ENCODE measurements at regions not wholly inside any gene's neighbourhood (a gene's known extent, or its start where the extent isn't known, plus 50 kb on each side); places are given as distances from the start of the nearest gene placed in this dataset.

DNA sequence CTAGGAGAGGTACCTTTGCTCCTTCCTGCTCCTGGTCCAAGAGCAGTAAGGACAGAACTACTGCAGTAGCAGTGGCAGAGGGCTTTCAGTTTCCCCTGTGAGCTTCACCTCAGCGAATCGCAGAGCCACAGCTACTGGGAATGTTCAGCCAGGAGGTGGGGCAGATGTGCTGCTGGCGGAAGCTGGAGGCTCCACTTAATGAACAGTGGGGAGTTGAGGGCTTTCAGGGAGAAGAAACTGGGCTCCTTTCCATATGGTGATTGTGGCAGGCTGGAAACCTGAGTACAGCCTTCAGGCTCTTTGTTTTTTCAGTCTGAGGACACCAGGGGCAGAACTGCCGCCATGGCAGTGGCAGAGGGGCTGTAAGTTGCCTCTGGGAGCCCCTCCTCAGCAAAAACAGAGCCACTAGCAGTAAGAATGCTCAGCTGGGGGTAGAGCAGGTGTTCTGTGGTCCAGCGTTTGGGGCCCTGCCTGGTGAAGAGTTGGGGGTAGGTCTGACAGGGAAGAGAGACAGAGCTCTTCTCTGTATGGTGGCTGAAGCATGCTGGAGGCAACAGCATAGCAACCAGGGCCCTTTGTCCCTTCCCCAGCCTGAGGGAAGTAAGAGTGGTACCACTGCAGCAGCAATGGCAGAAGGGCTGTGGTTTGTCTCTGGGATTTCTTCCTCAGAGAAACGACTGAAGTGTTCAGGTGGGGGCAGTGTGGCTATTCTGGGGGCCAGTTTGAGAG lies 106.0 kb upstream of the GRXCR1 start:
- TF ChIP-seq, protein P1, sequence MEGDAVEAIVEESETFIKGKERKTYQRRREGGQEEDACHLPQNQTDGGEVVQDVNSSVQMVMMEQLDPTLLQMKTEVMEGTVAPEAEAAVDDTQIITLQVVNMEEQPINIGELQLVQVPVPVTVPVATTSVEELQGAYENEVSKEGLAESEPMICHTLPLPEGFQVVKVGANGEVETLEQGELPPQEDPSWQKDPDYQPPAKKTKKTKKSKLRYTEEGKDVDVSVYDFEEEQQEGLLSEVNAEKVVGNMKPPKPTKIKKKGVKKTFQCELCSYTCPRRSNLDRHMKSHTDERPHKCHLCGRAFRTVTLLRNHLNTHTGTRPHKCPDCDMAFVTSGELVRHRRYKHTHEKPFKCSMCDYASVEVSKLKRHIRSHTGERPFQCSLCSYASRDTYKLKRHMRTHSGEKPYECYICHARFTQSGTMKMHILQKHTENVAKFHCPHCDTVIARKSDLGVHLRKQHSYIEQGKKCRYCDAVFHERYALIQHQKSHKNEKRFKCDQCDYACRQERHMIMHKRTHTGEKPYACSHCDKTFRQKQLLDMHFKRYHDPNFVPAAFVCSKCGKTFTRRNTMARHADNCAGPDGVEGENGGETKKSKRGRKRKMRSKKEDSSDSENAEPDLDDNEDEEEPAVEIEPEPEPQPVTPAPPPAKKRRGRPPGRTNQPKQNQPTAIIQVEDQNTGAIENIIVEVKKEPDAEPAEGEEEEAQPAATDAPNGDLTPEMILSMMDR (conservative IDR thresholded peaks at IDR 0.05), result no peak
- TF ChIP-seq EZH2 (IDR thresholded peaks at IDR 0.05; ENCODE audit: low read depth), result no peak
